ENCODE measurements at regions not wholly inside any gene's neighbourhood (a gene's known extent, or its start where the extent isn't known, plus 50 kb on each side); places are given as distances from the start of the nearest gene placed in this dataset.

GRCh38 chr13:103168901-103169508 is 102.8 kb upstream of the SLC10A2 start:
- Histone ChIP-seq H3K23ac (ENCODE audit: insufficient read length) (no peak overlapping the region), H3K4ac (replicated peaks; ENCODE audit: insufficient read length, low read depth, low read length) (no peak overlapping the region), H3K4me2 (ENCODE audit: insufficient read depth in 1 of 2, low read depth in 2 of 2, low read length in 2 of 2) (no peak overlapping the region), H3K9me3 (ENCODE audit: insufficient read depth in 2 of 2, low read depth in 1 of 2, low read length in 1 of 2) (no peaks in the 10 kb centered on the region), H3K27me3 (replicated peaks in 1 of 4; ENCODE audit: control insufficient read depth in 3 of 4, extremely low read depth in 1 of 4, insufficient read depth in 3 of 4, low read length in 3 of 4) (no peaks in the 10 kb centered on the region), H3K79me2 (ENCODE audit: control insufficient read depth in 1 of 2, insufficient read depth in 2 of 2, low read length in 2 of 2) (no peaks in the 10 kb centered on the region), H3K14ac (ENCODE audit: insufficient read length) (no peak overlapping the region), H3K18ac (ENCODE audit: extremely low read depth, low read length) (no peak overlapping the region), H3K23me2 (ENCODE audit: low read depth, low read length) (no peaks in the 10 kb centered on the region), H3K56ac (replicated peaks; ENCODE audit: insufficient read length, low read depth, low read length) (no peak overlapping the region), H2BK12ac (ENCODE audit: low read depth, low read length) (no peak overlapping the region), H4K20me1 (replicated peaks in 1 of 2; ENCODE audit: control insufficient read depth in 1 of 2, insufficient read depth in 2 of 2, low read length in 2 of 2) (no peaks in the 10 kb centered on the region), H3K36me3 (ENCODE audit: control insufficient read depth in 2 of 4, insufficient read depth in 4 of 4, low read length in 3 of 4) (no peaks in the 10 kb centered on the region), H3K4me3 (ENCODE audit: extremely low read depth in 1 of 4, insufficient read depth in 2 of 4, low read depth in 3 of 4, low read length in 4 of 4) (no peak overlapping the region), H2BK5ac (ENCODE audit: low read depth, low read length) (no peak overlapping the region), H3K79me1 (ENCODE audit: low read depth, low read length) (no peaks in the 10 kb centered on the region), H2BK120ac (replicated peaks; ENCODE audit: low read depth, low read length) (no peak overlapping the region), H3K27ac (ENCODE audit: low read depth, low read length) (no peak overlapping the region), H2AK5ac (ENCODE audit: low read depth, low read length) (no peak overlapping the region), H4K91ac (replicated peaks; ENCODE audit: insufficient read length, low read length) (no peak overlapping the region), H2AFZ (ENCODE audit: low read length) (no peak overlapping the region), H2BK20ac (ENCODE audit: low read length) (no peak overlapping the region), H3K4me1 (replicated peaks in 1 of 4; ENCODE audit: control insufficient read depth in 3 of 4, insufficient read depth in 4 of 4, low read length in 3 of 4) (no peaks in the 10 kb centered on the region; a peak in 1 of 7 replicates), H3K9ac (replicated peaks in 1 of 4; ENCODE audit: extremely low read depth in 1 of 4, low read depth in 3 of 4, low read length in 3 of 4) (no peak overlapping the region), H2BK15ac (ENCODE audit: low read length) (no peak overlapping the region), H4K8ac (ENCODE audit: extremely low read depth, insufficient read depth, low read length) (no peak overlapping the region), H4K5ac (ENCODE audit: insufficient read length, low read depth, low read length) (no peak overlapping the region)
- ChIA-PET CTCF (ENCODE audit: partially characterized antibody) (no interaction called here), POLR2A (ENCODE audit: partially characterized antibody) (no interaction called here)
- FAIRE-seq, result no peak
- DNase-seq (ENCODE audit: low read depth in 1 of 2, low spot score in 2 of 2), result no peak
- 88% methylated on average over 16 of the region's 16 CpGs; no CpG with 5 or more reads in 1 of the 2 experiments for WGBS, 2 experiments (ENCODE audit: extremely low coverage in 1 of 2, insufficient coverage in 1 of 2, insufficient read length in 1 of 2, insufficient replicate concordance in 2 of 2, low coverage in 1 of 2, low lambda C conversion rate in 2 of 2, missing lambda C conversion rate in 1 of 2)
- no peak for TF ChIP-seq TAF7 (optimal IDR thresholded peaks at IDR 0.05; ENCODE audit: borderline replicate concordance, low read depth, low read length)
- TF ChIP-seq RBBP5 (IDR thresholded peaks at IDR 0.05; ENCODE audit: borderline replicate concordance, low read depth, low read length), result no peak
- no peak for TF ChIP-seq SP4 (IDR thresholded peaks at IDR 0.05; ENCODE audit: low read length)
- TF ChIP-seq KDM5A (IDR thresholded peaks at IDR 0.05; ENCODE audit: low read length), result no peak
- no peak for TF ChIP-seq ATF3 (IDR thresholded peaks at IDR 0.05; ENCODE audit: insufficient read depth, low read depth, low read length)
- no peak for TF ChIP-seq JUND (IDR thresholded peaks at IDR 0.05; ENCODE audit: low read length)
- TF ChIP-seq TBP (IDR thresholded peaks at IDR 0.05; ENCODE audit: low read depth, low read length), result no peak
- TF ChIP-seq BRCA1 (IDR thresholded peaks at IDR 0.05; ENCODE audit: low read depth, low read length), result no peak
- no peak for TF ChIP-seq SAP30 (IDR thresholded peaks at IDR 0.05; ENCODE audit: insufficient read depth, insufficient replicate concordance, low read length)
- no peak for TF ChIP-seq PHF8 (conservative IDR thresholded peaks at IDR 0.05; ENCODE audit: low read depth, low read length)
- TF ChIP-seq USF2 (IDR thresholded peaks at IDR 0.05; ENCODE audit: low read length), result no peak
- no peak for TF ChIP-seq CHD1 (IDR thresholded peaks at IDR 0.05; ENCODE audit: low read depth, low read length)
